ENCODE measurements at regions not wholly inside any gene's neighbourhood (a gene's known extent, or its start where the extent isn't known, plus 50 kb on each side); places are given as distances from the start of the nearest gene placed in this dataset.
A peak's percentile ranks its signal among the peaks of the same experiment; 100 is the strongest.

GRCh38 chr1:25034736-25035522, 104.9 kb upstream of the RUNX3 start:
- POLR2A ChIA-PET: no interaction called here
- no peak overlapping the region for H3K4me3 ChIP-seq
- no peaks in the 10 kb centered on the region for H3K9me3 ChIP-seq
- no peak for DNase-seq (ENCODE audit: low read depth in 1 of 2, low spot score in 1 of 2)
- 74% methylated on average over 9 of the region's 14 CpGs for WGBS (ENCODE audit: missing lambda C conversion rate)
- H3K4me1 ChIP-seq: no peaks in the 10 kb centered on the region
- ATAC-seq: no peak
- CTCF ChIA-PET: interaction anchor here (1.1 to 9.7 kb wide), 2 partner anchors 18 to 104 kb away, joined by 3 to 79 read pairs; partner anchors contain the start of gene RUNX3
- no peak overlapping the region for H3K4me2 ChIP-seq
- no peak for FAIRE-seq
- no peak for TF ChIP-seq ZNF302 (CRISPR knock-in tag; IDR thresholded peaks at IDR 0.05)
- H3K27ac ChIP-seq: no peak overlapping the region

- POLR2A ChIA-PET: no interaction called here
- ATAC-seq: no peak
- H3K4me3 ChIP-seq: no peak overlapping the region
- no peak for DNase-seq (ENCODE audit: low read depth in 1 of 2, low spot score in 1 of 2)
- 89% methylated on average over 19 of the region's 28 CpGs for WGBS (ENCODE audit: missing lambda C conversion rate)
- peak overlapping the region in 1 of 2 experiments; percentile 35; a peak in 1 of 6 replicates for H3K27ac ChIP-seq
- H3K4me1 ChIP-seq: no peaks in the 10 kb centered on the region
- TF ChIP-seq EHMT2 (IDR thresholded peaks at IDR 0.05; ENCODE audit: low read depth): no peak
- TF ChIP-seq TP53 (CRISPR knock-in tag; IDR thresholded peaks at IDR 0.05): no peak
- TF ChIP-seq USF2 (IDR thresholded peaks at IDR 0.05): no peak
- no peak for TF ChIP-seq KDM1A (IDR thresholded peaks at IDR 0.05; ENCODE audit: low read depth)
- H3K9me3 ChIP-seq: no peaks in the 10 kb centered on the region
- H3K4me2 ChIP-seq: no peak overlapping the region
- CTCF ChIA-PET: interaction anchor here (1.1 to 9.7 kb wide), 4 partner anchors 19 to 170 kb away, joined by 3 to 79 read pairs (median 4); partner anchors contain the start of gene RUNX3
- no peak for FAIRE-seq
Measured at GRCh38 chr1:25033828-25034705, 104.0 kb upstream of the RUNX3 start.

- H3K4me2 ChIP-seq: no peak overlapping the region
- CTCF ChIA-PET: interaction anchor here (0.6 to 9.7 kb wide), 5 partner anchors 20 to 171 kb away, joined by 3 to 79 read pairs (median 3); partner anchors contain the start of gene RUNX3
- DNase-seq (ENCODE audit: low read depth in 1 of 2, low spot score in 1 of 2) (no peak), ATAC-seq (no peak), FAIRE-seq (no peak)
- TF ChIP-seq SREBF2 (IDR thresholded peaks at IDR 0.05) (no peak), MAFK (IDR thresholded peaks at IDR 0.05; ENCODE audit: partially characterized antibody) (no peak), BCL3 (IDR thresholded peaks at IDR 0.05) (no peak), POLR2AphosphoS2 (conservative IDR thresholded peaks at IDR 0.05; ENCODE audit: low read length) (no peak), TP53 (CRISPR knock-in tag; IDR thresholded peaks at IDR 0.05) (no peak), ZC3H11A (IDR thresholded peaks at IDR 0.05) (no peak), ESRRA (IDR thresholded peaks at IDR 0.05; ENCODE audit: borderline replicate concordance, low read length) (no peak), ZNF302 (CRISPR knock-in tag; IDR thresholded peaks at IDR 0.05) (no peak), JUN (IDR thresholded peaks at IDR 0.05) (no peak), CHD2 (IDR thresholded peaks at IDR 0.05; ENCODE audit: low read length, partially characterized antibody) (no peak), HMGXB4 (CRISPR knock-in tag; IDR thresholded peaks at IDR 0.05; ENCODE audit: borderline replicate concordance) (no peak), HDAC2 (IDR thresholded peaks at IDR 0.05) (no peak)
- H3K4me1 ChIP-seq: no peaks in the 10 kb centered on the region
- 78% methylated on average over 8 of the region's 12 CpGs for WGBS (ENCODE audit: missing lambda C conversion rate)
- no peaks in the 10 kb centered on the region for H3K9me3 ChIP-seq
- no peak overlapping the region for H3K4me3 ChIP-seq
- POLR2A ChIA-PET: interaction anchor here (0.5 kb wide), 1 partner anchor 286 kb away, joined by 6 read pairs; no protein-coding TSS in a partner anchor
- no peak overlapping the region for H3K27ac ChIP-seq
Measured at GRCh38 chr1:25033030-25033827, 103.2 kb upstream of the RUNX3 start.

Measured in A549 (cell line).